Body of pancreas (tissue), 4 donors: ENCODE measurements at regions not wholly inside any gene's neighbourhood (a gene's known extent, or its start where the extent isn't known, plus 50 kb on each side); places are given as distances from the start of the nearest gene placed in this dataset.

ENCODE experiments used
- POLR2A ChIP-seq, 3 donors: fragments of 450-650 bp; IDR thresholded peaks; one replicate each; pipeline ENCODE4 v1.6.1; 2016; ENCODE audit warnings: antibody characterized with exemption in 3 of 3, mild to moderate bottlenecking in 2 of 3
- TF ChIP-seq, protein P1 (sequence below), 7 experiments: fragments of 450-650 bp in 4 of 7; fragments of 200-600 bp in 3 of 7; sonication (generic) in 3 of 7; IDR thresholded peaks; one replicate each; pipeline ENCODE4 v1.5.1; 2016 to 2019; ENCODE audit warnings: antibody characterized with exemption in 7 of 7

DNA sequence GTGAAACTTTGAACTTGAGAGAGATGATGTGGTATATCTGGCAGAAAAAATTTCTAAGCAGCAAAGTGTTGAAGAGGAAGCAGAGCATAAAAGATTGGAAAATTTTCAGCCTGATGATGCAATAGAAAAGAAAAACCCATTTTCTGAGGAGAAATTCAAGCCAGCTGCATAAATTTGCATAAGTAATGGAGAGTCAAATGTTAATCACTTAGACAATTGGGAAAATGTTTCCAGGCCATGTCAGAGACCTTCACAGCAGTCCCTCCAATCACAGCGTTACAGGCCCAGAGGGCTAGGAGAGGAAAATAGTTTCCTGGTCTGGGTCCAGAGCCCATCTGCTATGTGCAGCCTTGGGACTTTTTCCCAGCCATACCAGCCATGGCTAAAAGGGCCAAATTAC is 469.0 kb upstream of the FOXG1 start:
- TF ChIP-seq, protein P1, sequence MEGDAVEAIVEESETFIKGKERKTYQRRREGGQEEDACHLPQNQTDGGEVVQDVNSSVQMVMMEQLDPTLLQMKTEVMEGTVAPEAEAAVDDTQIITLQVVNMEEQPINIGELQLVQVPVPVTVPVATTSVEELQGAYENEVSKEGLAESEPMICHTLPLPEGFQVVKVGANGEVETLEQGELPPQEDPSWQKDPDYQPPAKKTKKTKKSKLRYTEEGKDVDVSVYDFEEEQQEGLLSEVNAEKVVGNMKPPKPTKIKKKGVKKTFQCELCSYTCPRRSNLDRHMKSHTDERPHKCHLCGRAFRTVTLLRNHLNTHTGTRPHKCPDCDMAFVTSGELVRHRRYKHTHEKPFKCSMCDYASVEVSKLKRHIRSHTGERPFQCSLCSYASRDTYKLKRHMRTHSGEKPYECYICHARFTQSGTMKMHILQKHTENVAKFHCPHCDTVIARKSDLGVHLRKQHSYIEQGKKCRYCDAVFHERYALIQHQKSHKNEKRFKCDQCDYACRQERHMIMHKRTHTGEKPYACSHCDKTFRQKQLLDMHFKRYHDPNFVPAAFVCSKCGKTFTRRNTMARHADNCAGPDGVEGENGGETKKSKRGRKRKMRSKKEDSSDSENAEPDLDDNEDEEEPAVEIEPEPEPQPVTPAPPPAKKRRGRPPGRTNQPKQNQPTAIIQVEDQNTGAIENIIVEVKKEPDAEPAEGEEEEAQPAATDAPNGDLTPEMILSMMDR (IDR thresholded peaks at IDR 0.05): no peak
- TF ChIP-seq POLR2A (IDR thresholded peaks at IDR 0.05): no peak
